Right lobe of liver (tissue), 6 donors: ENCODE measurements at regions not wholly inside any gene's neighbourhood (a gene's known extent, or its start where the extent isn't known, plus 50 kb on each side); places are given as distances from the start of the nearest gene placed in this dataset.

Source experiments
- ATAC-seq, 4 donors: fragments of 200-7000 bp; cut with Tn5 transposase; one replicate each; pipeline ENCODE4 v1.9.1; 2020; ENCODE audit warnings: mild to moderate bottlenecking in 4 of 4, moderate library complexity in 4 of 4
- DNase-seq, 3 donors: peaks; one replicate each; pipeline ENCODE4 v3.0.0-alpha.2; 2020
- H3K27ac ChIP-seq, 3 donors: fragments of 200-600 bp; one replicate each; pipeline ENCODE4 v1.8.0; 2022
- H3K27me3 ChIP-seq, 2 donors: fragments of 200-600 bp; one replicate each; pipeline ENCODE4 v1.8.0; 2022
- H3K36me3 ChIP-seq, 4 donors: fragments of 200-600 bp; sonication (generic) in 1 of 4; one replicate each; pipeline versions ENCODE4 v1.5.1 to v1.8.0; 2017 to 2022; ENCODE audit warnings: control low read depth in 1 of 4
- H3K4me1 ChIP-seq, 4 donors: fragments of 200-600 bp; sonication (generic) in 1 of 4; one replicate each; pipeline versions ENCODE4 v1.5.1 to v1.8.0; 2017 to 2022; ENCODE audit warnings: control low read depth in 1 of 4
- H3K4me3 ChIP-seq, 3 donors: fragments of 200-600 bp; one replicate each; pipeline ENCODE4 v1.8.0; 2022
- H3K9me3 ChIP-seq, 4 donors: fragments of 200-600 bp; sonication (generic) in 1 of 4; one replicate each; pipeline versions ENCODE4 v1.5.1 to v1.8.0; 2017 to 2022; ENCODE audit warnings: control low read depth in 1 of 4
- CTCF ChIP-seq, 4 donors: fragments of 200-600 bp in 3 of 4; fragments of 450-650 bp in 1 of 4; IDR thresholded peaks; one replicate each; pipeline versions ENCODE4 v1.5.1 to v1.8.0; 2016 to 2022; ENCODE audit warnings: antibody characterized with exemption in 4 of 4, mild to moderate bottlenecking in 2 of 4
- POLR2A ChIP-seq: fragments of 450-650 bp; IDR thresholded peaks from one replicate; pipeline ENCODE4 v1.6.1; 2017; ENCODE audit warnings: antibody characterized with exemption, mild to moderate bottlenecking
- WGBS: methylation state at CpG from one replicate; pipeline ENCODE4 v1.1.6; 2018; ENCODE audit warnings: low coverage, low lambda C conversion rate; ENCODE audit not compliant: insufficient coverage; ENCODE audit errors: missing lambda C conversion rate; 5-methylcytosine and 5-hydroxymethylcytosine counted together
- intact Hi-C, 2 donors: fragments of 100-400 bp; cut with DNase I; formaldehyde crosslinking; loops; one replicate each; pipeline versions ENCODE4 v1.11.2 to v1.14.1; 2022
- donor health status: DM: no; HTN: yes; CAD: no.
- donor health status: DM: no; HTN: no; CAD: no.
- donor health status: DM: no; HTN: no; CAD: no.
- donor health status: DM: no; HTN: yes; CAD: no.
- donor health status: DM: no; HTN: yes; CAD: no.

- H3K27ac ChIP-seq: no peak overlapping the region
- no peaks in the 10 kb centered on the region for H3K4me1 ChIP-seq
- no peak for ATAC-seq
- peaks cover 0 to 4% (median 0%) of the 10 kb centered on the region in 4 donors for H3K9me3 ChIP-seq
- H3K27me3 ChIP-seq: no peaks in the 10 kb centered on the region
- no peak for TF ChIP-seq CTCF (IDR thresholded peaks at IDR 0.05)
- TF ChIP-seq POLR2A: no peak
- intact Hi-C loops: no loop called here
- no peaks in the 10 kb centered on the region for H3K36me3 ChIP-seq
- no peak overlapping the region for H3K4me3 ChIP-seq
- WGBS: 77% methylated on average over 6 of the region's 6 CpGs
- no peak for DNase-seq
These were observed 99.6 kb upstream of the MDM1 start for GRCh38 chr12:68431786-68432185.

- Histone ChIP-seq H3K27me3 (no peaks in the 10 kb centered on the region), H3K4me1 (no peaks in the 10 kb centered on the region), H3K4me3 (no peak overlapping the region), H3K27ac (no peak overlapping the region), H3K9me3 (peaks cover 0 to 4% (median 0%) of the 10 kb centered on the region in 4 donors), H3K36me3 (no peaks in the 10 kb centered on the region)
- TF ChIP-seq POLR2A (no peak), CTCF (IDR thresholded peaks at IDR 0.05) (no peak)
- intact Hi-C loops: no loop called here
- ATAC-seq (no peak), DNase-seq (no peak)
These were observed 100.5 kb upstream of the MDM1 start for GRCh38 chr12:68432622-68433021.

- ATAC-seq: no peak
- whole genome bisulfite sequencing: 87% methylated on average over 2 of the region's 2 CpGs
- no peak for TF ChIP-seq CTCF (IDR thresholded peaks at IDR 0.05)
- no peak for TF ChIP-seq POLR2A
- intact Hi-C loops: no loop called here
- Histone ChIP-seq H3K4me3 (no peak overlapping the region), H3K27ac (no peak overlapping the region), H3K36me3 (no peaks in the 10 kb centered on the region), H3K27me3 (no peaks in the 10 kb centered on the region), H3K4me1 (no peaks in the 10 kb centered on the region), H3K9me3 (peaks cover 0 to 4% (median 0%) of the 10 kb centered on the region in 4 donors)
- no peak for DNase-seq
These were observed 102.5 kb upstream of the MDM1 start for GRCh38 chr12:68434391-68435298.

- no peak for ATAC-seq
- TF ChIP-seq CTCF (IDR thresholded peaks at IDR 0.05): no peak
- no peak for TF ChIP-seq POLR2A
- H3K4me3 ChIP-seq: no peak overlapping the region
- no peak overlapping the region for H3K27ac ChIP-seq
- WGBS: 87% methylated on average over 1 of the region's 1 CpG
- no peaks in the 10 kb centered on the region for H3K27me3 ChIP-seq
- H3K36me3 ChIP-seq: no peaks in the 10 kb centered on the region
- intact Hi-C loops: no loop called here
- H3K9me3 ChIP-seq: peaks cover 0 to 4% (median 0%) of the 10 kb centered on the region in 4 donors
- DNase-seq: no peak
- no peaks in the 10 kb centered on the region for H3K4me1 ChIP-seq
These were observed 103.1 kb upstream of the MDM1 start for GRCh38 chr12:68435299-68435637.
